Activated CD4-positive, alpha-beta T cell treated with anti-CD3 and anti-CD28 coated beads, Interleukin-2, Interleukin-4, amounts not matched to agents 100 ng/mL and 50 ng/mL, durations not matched to agents 16 hours and 8 hours (primary cell): ENCODE measurements at regions not wholly inside any gene's neighbourhood (a gene's known extent, or its start where the extent isn't known, plus 50 kb on each side); places are given as distances from the start of the nearest gene placed in this dataset.

Experiments
- DNase-seq: peaks from one replicate; pipeline ENCODE4 v3.0.0-alpha.2; 2020; ENCODE audit warnings: low spot score

- DNase-seq = peak; percentile 9
These were observed 395.2 kb upstream of the DCN start for GRCh38 chr12:91577586-91578539.

GRCh38 chr12:91576432-91576831 lies 393.8 kb upstream of the DCN start:
- DNase-seq = no peak

- DNase-seq = no peak
These were observed 393.0 kb upstream of the DCN start for GRCh38 chr12:91575630-91576029.

GRCh38 chr12:91574975-91575374 lies 392.4 kb upstream of the DCN start:
- DNase-seq = no peak

- DNase-seq = no peak
These were observed 391.8 kb upstream of the DCN start for GRCh38 chr12:91574391-91574790.

GRCh38 chr12:91572869-91573268 lies 390.3 kb upstream of the DCN start:
- DNase-seq = no peak

- no peak for DNase-seq
These were observed 384.5 kb upstream of the DCN start for GRCh38 chr12:91567100-91567485.

- no peak for DNase-seq
These were observed 383.9 kb upstream of the DCN start for GRCh38 chr12:91566328-91567099.

- no peak for DNase-seq
These were observed 383.2 kb upstream of the DCN start for GRCh38 chr12:91565846-91566245.

- peak; percentile 7 for DNase-seq
These were observed 382.6 kb upstream of the DCN start for GRCh38 chr12:91565246-91565645.

GRCh38 chr12:91563011-91563765 lies 380.6 kb upstream of the DCN start:
- DNase-seq = no peak

- DNase-seq = peak; percentile 5
These were observed 379.9 kb upstream of the DCN start for GRCh38 chr12:91562476-91562875.

GRCh38 chr12:91561958-91562325 lies 379.3 kb upstream of the DCN start:
- DNase-seq = no peak

GRCh38 chr12:91561301-91561957 lies 378.8 kb upstream of the DCN start:
- DNase-seq = no peak

GRCh38 chr12:91556909-91557308 lies 374.3 kb upstream of the DCN start:
- no peak for DNase-seq

GRCh38 chr12:91555436-91556415 lies 373.1 kb upstream of the DCN start:
- DNase-seq = no peak

GRCh38 chr12:91551927-91552326 lies 369.3 kb upstream of the DCN start:
- DNase-seq = no peak

- DNase-seq = no peak
These were observed 368.6 kb upstream of the DCN start for GRCh38 chr12:91551242-91551641.

GRCh38 chr12:91542666-91543065 lies 360.0 kb upstream of the DCN start:
- DNase-seq = no peak

GRCh38 chr12:91542067-91542466 lies 359.4 kb upstream of the DCN start:
- no peak for DNase-seq

- DNase-seq = no peak
These were observed 355.8 kb upstream of the DCN start for GRCh38 chr12:91538418-91538817.
